GM23338 (cell line): ENCODE measurements at regions not wholly inside any gene's neighbourhood (a gene's known extent, or its start where the extent isn't known, plus 50 kb on each side); places are given as distances from the start of the nearest gene placed in this dataset.

Experiments
- CTCF ChIP-seq, 2 experiments: fragments of 200-600 bp in 1 of 2; sonication (generic) in 1 of 2; conservative IDR thresholded peaks; 2 replicates each; pipeline versions ENCODE4 v1.5.1 to v1.6.1; 2016 to 2017; ENCODE audit warnings: antibody characterized with exemption in 2 of 2, low read depth in 2 of 2, mild to moderate bottlenecking in 2 of 2, moderate library complexity in 1 of 2
- EZH2 ChIP-seq: fragments of 200-600 bp; sonication (generic); IDR thresholded peaks from one replicate; pipeline ENCODE4 v1.8.0; 2017; ENCODE audit warnings: antibody characterized with exemption, mild to moderate bottlenecking, low read depth; ENCODE audit not compliant: unreplicated experiment
- EZH2phosphoT487 ChIP-seq: fragments of 200-600 bp; sonication (generic); IDR thresholded peaks from one replicate; pipeline ENCODE4 v1.8.1; 2018; ENCODE audit warnings: antibody characterized with exemption; ENCODE audit not compliant: unreplicated experiment
- JUNB ChIP-seq: IDR thresholded peaks from one replicate; pipeline ENCODE4 v1.6.1; 2016; ENCODE audit warnings: antibody characterized with exemption; ENCODE audit not compliant: unreplicated experiment
- POLR2AphosphoS5 ChIP-seq: IDR thresholded peaks from 2 replicates; pipeline ENCODE4 v1.6.1; 2016; ENCODE audit warnings: antibody characterized with exemption, low read depth
- REST ChIP-seq: IDR thresholded peaks from one replicate; pipeline ENCODE4 v1.6.1; 2018; ENCODE audit warnings: antibody characterized with exemption; ENCODE audit not compliant: unreplicated experiment
- ZNF114 ChIP-seq: fragments of 250-450 bp; sonication (Bioruptor Pico); IDR thresholded peaks from 2 replicates; pipeline ENCODE4 v1.5.0; 2020; ENCODE audit warnings: mild to moderate bottlenecking, moderate library complexity
- ZNF331 ChIP-seq: fragments of 250-450 bp; sonication (Bioruptor Pico); IDR thresholded peaks from 2 replicates; pipeline ENCODE4 v1.5.0; 2020; ENCODE audit warnings: low read depth, mild to moderate bottlenecking, moderate library complexity

GRCh38 chr5:57422341-57422740 is 60.3 kb downstream of the ACTBL2 start:
- TF ChIP-seq REST: no peak
- TF ChIP-seq EZH2: no peak
- no peak for TF ChIP-seq CTCF (conservative IDR thresholded peaks at IDR 0.05; ENCODE audit: low read depth in 2 of 2)
- no peak for TF ChIP-seq ZNF331 (CRISPR knock-in tag)
- no peak for TF ChIP-seq POLR2AphosphoS5
- no peak for TF ChIP-seq ZNF114 (CRISPR knock-in tag)
- no peak for TF ChIP-seq EZH2phosphoT487
- TF ChIP-seq JUNB: no peak
